Body of pancreas (tissue), 4 donors: ENCODE measurements at regions not wholly inside any gene's neighbourhood (a gene's known extent, or its start where the extent isn't known, plus 50 kb on each side); places are given as distances from the start of the nearest gene placed in this dataset.

Experiments
- ATAC-seq: fragments of 150-250 bp; one replicate; pipeline ENCODE4 v1.9.1; 2016
- DNase-seq, 4 donors: peaks; one replicate each; pipeline ENCODE4 v3.0.0-alpha.2; 2019
- H3K27ac ChIP-seq, 4 donors: fragments of 200-600 bp; sonication (generic); 1 replicate in 3 of 4; 2 replicates in 1 of 4; pipeline versions ENCODE4 v1.5.1 to v1.6.1; 2016 to 2019; ENCODE audit warnings: mild to moderate bottlenecking in 1 of 4, mixed read lengths in 1 of 4, moderate library complexity in 1 of 4
- H3K27me3 ChIP-seq, 2 donors: fragments of 200-600 bp; sonication (generic); one replicate each; pipeline ENCODE4 v1.6.0; 2016; ENCODE audit warnings: mild to moderate bottlenecking in 1 of 2
- H3K36me3 ChIP-seq, 2 donors: fragments of 200-600 bp; sonication (generic); replicated peaks in 1 of 2; 2 replicates each; pipeline ENCODE4 v1.5.1; 2016; ENCODE audit warnings: low read depth in 2 of 2; ENCODE audit not compliant: insufficient read depth in 1 of 2
- H3K4me1 ChIP-seq: fragments of 200-600 bp; sonication (generic); one replicate; pipeline ENCODE4 v1.6.0; 2016
- H3K4me3 ChIP-seq, 2 donors: fragments of 200-600 bp; sonication (generic); 1 replicate in 1 of 2; 2 replicates in 1 of 2; pipeline ENCODE4 v1.5.1; 2016 to 2019
- H3K9me3 ChIP-seq, 3 donors: fragments of 200-600 bp; sonication (generic); 1 replicate in 2 of 3; 2 replicates in 1 of 3; pipeline ENCODE4 v1.5.1; 2016
- POLR2A ChIP-seq, 3 donors: fragments of 450-650 bp; IDR thresholded peaks; one replicate each; pipeline ENCODE4 v1.6.1; 2016; ENCODE audit warnings: antibody characterized with exemption in 3 of 3, mild to moderate bottlenecking in 2 of 3
- WGBS, 2 donors: methylation state at CpG; one replicate each; pipeline ENCODE4 v1.1.5; 2017; 5-methylcytosine and 5-hydroxymethylcytosine counted together
- intact Hi-C: fragments of 100-400 bp; cut with DNase I; formaldehyde crosslinking; loops from one replicate; pipeline ENCODE4 v1.15.1; 2023
- TF ChIP-seq, protein P1 (sequence below), 7 experiments: fragments of 450-650 bp in 4 of 7; fragments of 200-600 bp in 3 of 7; sonication (generic) in 3 of 7; IDR thresholded peaks; one replicate each; pipeline ENCODE4 v1.5.1; 2016 to 2019; ENCODE audit warnings: antibody characterized with exemption in 7 of 7

DNA sequence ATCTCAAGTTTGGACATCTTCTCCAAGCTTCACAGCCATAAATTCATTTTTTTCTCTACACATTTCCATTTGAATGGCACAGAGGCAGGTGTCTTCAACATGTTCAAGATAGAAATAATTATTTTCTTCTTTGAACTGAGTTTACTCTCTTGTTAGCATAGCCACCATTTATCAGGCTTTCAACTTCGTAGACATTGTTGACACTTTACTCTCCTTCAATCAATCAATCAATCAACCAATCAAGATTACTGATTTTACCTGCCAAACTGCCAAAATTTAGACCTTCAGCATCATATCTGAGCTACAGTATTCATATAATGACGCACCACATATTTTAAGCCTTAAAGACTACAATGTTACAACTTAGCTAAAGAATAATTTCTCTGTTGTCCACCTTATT, 300.1 kb upstream of the LUZP2 start:
- no peak overlapping the region for H3K4me3 ChIP-seq
- H3K9me3 ChIP-seq = no peaks in the 10 kb centered on the region
- no peaks in the 10 kb centered on the region for H3K27me3 ChIP-seq
- intact Hi-C loops = no loop called here
- H3K4me1 ChIP-seq = no peaks in the 10 kb centered on the region
- 34 to 36% methylated on average over 2 of the region's 2 CpGs for WGBS, 2 donors
- ATAC-seq = no peak
- TF ChIP-seq, protein P1, sequence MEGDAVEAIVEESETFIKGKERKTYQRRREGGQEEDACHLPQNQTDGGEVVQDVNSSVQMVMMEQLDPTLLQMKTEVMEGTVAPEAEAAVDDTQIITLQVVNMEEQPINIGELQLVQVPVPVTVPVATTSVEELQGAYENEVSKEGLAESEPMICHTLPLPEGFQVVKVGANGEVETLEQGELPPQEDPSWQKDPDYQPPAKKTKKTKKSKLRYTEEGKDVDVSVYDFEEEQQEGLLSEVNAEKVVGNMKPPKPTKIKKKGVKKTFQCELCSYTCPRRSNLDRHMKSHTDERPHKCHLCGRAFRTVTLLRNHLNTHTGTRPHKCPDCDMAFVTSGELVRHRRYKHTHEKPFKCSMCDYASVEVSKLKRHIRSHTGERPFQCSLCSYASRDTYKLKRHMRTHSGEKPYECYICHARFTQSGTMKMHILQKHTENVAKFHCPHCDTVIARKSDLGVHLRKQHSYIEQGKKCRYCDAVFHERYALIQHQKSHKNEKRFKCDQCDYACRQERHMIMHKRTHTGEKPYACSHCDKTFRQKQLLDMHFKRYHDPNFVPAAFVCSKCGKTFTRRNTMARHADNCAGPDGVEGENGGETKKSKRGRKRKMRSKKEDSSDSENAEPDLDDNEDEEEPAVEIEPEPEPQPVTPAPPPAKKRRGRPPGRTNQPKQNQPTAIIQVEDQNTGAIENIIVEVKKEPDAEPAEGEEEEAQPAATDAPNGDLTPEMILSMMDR (IDR thresholded peaks at IDR 0.05) = no peak
- TF ChIP-seq POLR2A (IDR thresholded peaks at IDR 0.05) = no peak
- no peaks in the 10 kb centered on the region for H3K36me3 ChIP-seq
- no peak overlapping the region for H3K27ac ChIP-seq
- no peak for DNase-seq

DNA sequence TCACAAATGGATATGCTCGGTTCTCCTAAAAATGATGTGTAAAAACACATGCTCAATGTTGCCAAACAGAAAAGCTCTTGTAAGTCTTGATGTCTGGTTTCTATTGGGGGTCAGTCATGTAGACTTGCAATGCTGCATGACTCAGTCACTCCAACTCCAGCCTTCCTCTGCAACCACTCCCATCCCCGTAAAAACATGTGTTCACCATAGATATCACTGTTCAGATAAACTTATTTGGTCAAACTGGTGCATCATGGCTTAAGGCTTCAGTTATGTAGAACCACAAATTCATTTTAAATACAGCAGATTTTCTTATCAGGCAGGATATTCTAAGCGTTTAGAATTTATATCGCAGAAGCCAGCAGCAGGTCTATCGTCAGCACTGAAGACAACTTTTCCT, 298.4 kb upstream of the LUZP2 start:
- TF ChIP-seq, protein P1 (IDR thresholded peaks at IDR 0.05) = no peak
- no peak for TF ChIP-seq POLR2A (IDR thresholded peaks at IDR 0.05)
- Histone ChIP-seq H3K27me3 (no peaks in the 10 kb centered on the region), H3K27ac (no peak overlapping the region), H3K9me3 (no peaks in the 10 kb centered on the region), H3K4me3 (no peak overlapping the region), H3K36me3 (no peaks in the 10 kb centered on the region), H3K4me1 (no peaks in the 10 kb centered on the region)
- intact Hi-C loops = no loop called here
- WGBS, 2 donors = 85 to 92% methylated on average over 5 of the region's 5 CpGs
- no peak for ATAC-seq
- no peak for DNase-seq

DNA sequence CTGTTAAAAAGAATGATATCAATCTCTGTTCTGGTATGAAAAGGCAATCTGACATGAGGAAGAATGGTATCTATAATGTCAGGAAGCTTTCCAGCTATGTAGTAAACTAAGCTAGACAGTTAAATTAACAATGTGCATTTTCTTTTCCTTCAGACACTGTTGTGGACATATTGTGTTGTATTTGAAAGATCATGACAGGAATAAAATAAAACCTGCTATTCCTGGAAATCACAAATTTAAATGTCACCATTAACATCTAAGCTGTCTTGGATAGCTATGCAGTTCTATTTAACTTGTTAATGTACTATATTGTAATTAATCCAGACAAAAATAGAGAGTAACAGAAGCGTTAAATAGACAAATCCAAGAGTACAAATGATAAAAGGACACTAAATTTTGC, 297.4 kb upstream of the LUZP2 start:
- TF ChIP-seq POLR2A (IDR thresholded peaks at IDR 0.05) = no peak
- TF ChIP-seq, protein P1 (IDR thresholded peaks at IDR 0.05) = no peak
- no peaks in the 10 kb centered on the region for H3K27me3 ChIP-seq
- DNase-seq = no peak
- intact Hi-C loops = no loop called here
- H3K36me3 ChIP-seq = no peaks in the 10 kb centered on the region
- no peak overlapping the region for H3K27ac ChIP-seq
- H3K9me3 ChIP-seq = no peaks in the 10 kb centered on the region
- no peak for ATAC-seq
- no peak overlapping the region for H3K4me3 ChIP-seq
- WGBS, 2 donors = 72 to 74% methylated on average over 1 of the region's 1 CpG
- H3K4me1 ChIP-seq = no peaks in the 10 kb centered on the region

DNA sequence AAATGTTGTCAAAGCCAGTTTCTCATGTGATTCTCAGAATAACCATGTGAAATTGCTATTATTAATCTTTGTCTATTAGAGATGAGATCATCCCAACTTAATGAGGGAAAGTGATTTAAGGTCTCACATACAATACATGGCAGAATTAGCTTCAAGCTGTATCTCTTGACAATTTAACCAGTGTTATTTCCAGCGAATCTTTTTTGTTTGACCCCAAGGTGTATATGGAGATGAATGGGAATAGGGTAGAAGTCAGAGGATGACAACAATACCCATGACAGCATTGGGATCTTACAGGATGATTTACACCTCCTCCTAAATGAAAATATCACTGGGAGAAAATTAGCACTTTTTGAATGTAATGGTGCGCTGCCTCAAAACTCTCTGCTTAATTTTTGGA, 290.8 kb upstream of the LUZP2 start:
- intact Hi-C loops = no loop called here
- 70 to 76% methylated on average over 2 of the region's 2 CpGs for WGBS, 2 donors
- TF ChIP-seq, protein P1 (IDR thresholded peaks at IDR 0.05) = no peak
- no peak for TF ChIP-seq POLR2A (IDR thresholded peaks at IDR 0.05)

DNA sequence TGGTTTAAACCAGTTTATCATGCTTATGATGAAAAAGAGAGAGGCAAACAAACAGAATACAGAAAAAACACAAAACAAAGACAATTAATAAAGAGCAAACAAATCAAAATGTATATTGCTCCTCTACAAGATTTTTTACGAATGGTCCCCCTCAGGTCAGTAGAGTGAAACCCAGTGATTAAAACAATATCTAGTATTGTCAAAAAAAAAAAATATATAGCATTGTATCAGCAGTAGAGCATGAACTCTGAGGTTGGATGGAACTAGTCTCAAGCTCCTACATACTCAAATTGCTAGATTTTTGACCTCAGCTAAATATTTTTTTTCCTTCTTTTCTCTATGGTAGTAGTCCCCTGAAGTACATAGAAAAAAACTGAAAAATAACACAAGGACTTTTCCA, 290.3 kb upstream of the LUZP2 start:
- Histone ChIP-seq H3K27ac (no peak overlapping the region), H3K9me3 (no peaks in the 10 kb centered on the region), H3K36me3 (no peaks in the 10 kb centered on the region), H3K4me1 (no peaks in the 10 kb centered on the region), H3K27me3 (no peaks in the 10 kb centered on the region), H3K4me3 (no peak overlapping the region)
- ATAC-seq (no peak), DNase-seq (no peak)
- intact Hi-C loops = no loop called here
- TF ChIP-seq, protein P1 (IDR thresholded peaks at IDR 0.05) = no peak
- no peak for TF ChIP-seq POLR2A (IDR thresholded peaks at IDR 0.05)
- 25 to 31% methylated on average over 1 of the region's 1 CpG for WGBS, 2 donors

More for the DNA sequence above, 290.8 kb upstream of the LUZP2 start:
- H3K36me3 ChIP-seq = no peaks in the 10 kb centered on the region
- no peak overlapping the region for H3K27ac ChIP-seq
- DNase-seq (no peak), ATAC-seq (no peak)
- H3K9me3 ChIP-seq = no peaks in the 10 kb centered on the region
- H3K4me1 ChIP-seq = no peaks in the 10 kb centered on the region
- H3K27me3 ChIP-seq = no peaks in the 10 kb centered on the region
- H3K4me3 ChIP-seq = no peak overlapping the region
